ENCODE measurements at regions not wholly inside any gene's neighbourhood (a gene's known extent, or its start where the extent isn't known, plus 50 kb on each side); places are given as distances from the start of the nearest gene placed in this dataset.

GRCh38 chr11:97259884-97260283 is 870.1 kb downstream of the JRKL start:
- BruUV-seq (replicated peaks) = no TSS peak
- H2BK20ac ChIP-seq (ENCODE audit: low read depth, low read length) = no peak overlapping the region
- H3K36me3 ChIP-seq (ENCODE audit: control insufficient read depth, insufficient read depth, low read length) = no peaks in the 10 kb centered on the region
- H2AFZ ChIP-seq (replicated peaks; ENCODE audit: low read length, poor library complexity) = no peak overlapping the region
- intact Hi-C loops (cut with micrococcal nuclease) (no loop called here), in situ Hi-C loops (cut with MboI; ENCODE audit: low sequenced_read_pairs) (no loop called here), dilution Hi-C loops (cut with HindIII; ENCODE audit: low sequenced_read_pairs, unreplicated experiment) (no loop called here)
- ATAC-seq (ENCODE audit: low read depth) (no peak), DNase-seq (no peak)
- H3K56ac ChIP-seq (ENCODE audit: extremely low read depth, insufficient read depth, low read length) = no peak overlapping the region
- H3K14ac ChIP-seq (replicated peaks; ENCODE audit: low read depth, low read length) = no peak overlapping the region
- WGBS, 2 experiments (ENCODE audit: extremely low coverage in 2 of 2, insufficient read length in 1 of 2) = no CpG with 5 or more reads among the region's 3 CpGs
- no peak overlapping the region for H4K8ac ChIP-seq (ENCODE audit: low read depth in 2 of 2, low read length in 2 of 2)
- H3K79me1 ChIP-seq (ENCODE audit: low read depth in 1 of 2, low read length in 2 of 2) = no peaks in the 10 kb centered on the region
- H3K9ac ChIP-seq (ENCODE audit: low read depth, low read length) = no peak overlapping the region
- peaks cover 7% of the 10 kb centered on the region for H3K9me3 ChIP-seq (ENCODE audit: control insufficient read depth, insufficient read depth, low read length)
- no peak overlapping the region for H3K4me2 ChIP-seq (ENCODE audit: low read depth, low read length)
- no peaks in the 10 kb centered on the region for H3K9me1 ChIP-seq (ENCODE audit: insufficient read depth, low read length)
- H4K20me1 ChIP-seq (ENCODE audit: insufficient read depth, low read length) = no peaks in the 10 kb centered on the region
- H2BK5ac ChIP-seq (ENCODE audit: low read depth, low read length, poor library complexity, severe bottlenecking) = no peak overlapping the region
- H4K5ac ChIP-seq (ENCODE audit: low read depth, low read length) = no peak overlapping the region
- H2AK9ac ChIP-seq (replicated peaks; ENCODE audit: low read depth, low read length, poor library complexity) = no peak overlapping the region
- H3K27ac ChIP-seq (ENCODE audit: insufficient read depth, low read length) = no peak overlapping the region
- H3K27me3 ChIP-seq (ENCODE audit: control insufficient read depth, insufficient read depth, low read length) = no peaks in the 10 kb centered on the region
- H3K23ac ChIP-seq (ENCODE audit: low read depth, low read length) = no peak overlapping the region
- no peak overlapping the region for H4K91ac ChIP-seq (ENCODE audit: insufficient read depth, low read depth, low read length)
- ChIA-PET CTCF (no interaction called here), POLR2A (ENCODE audit: unreplicated experiment) (no interaction called here)
- no peak for TF ChIP-seq CHD1 (IDR thresholded peaks at IDR 0.05; ENCODE audit: low read depth, low read length)
- TF ChIP-seq FOS (IDR thresholded peaks at IDR 0.05; ENCODE audit: low read depth, low read length) = no peak
- no peak for TF ChIP-seq MAZ (IDR thresholded peaks at IDR 0.05; ENCODE audit: borderline replicate concordance, low read depth, low read length)
- no peak for TF ChIP-seq NFE2L2 (IDR thresholded peaks at IDR 0.05; ENCODE audit: low read depth, low read length)
- TF ChIP-seq RAD21 (IDR thresholded peaks at IDR 0.05; ENCODE audit: low read length) = no peak
- TF ChIP-seq CTCF (conservative IDR thresholded peaks at IDR 0.05; ENCODE audit: low read depth, low read length) = no peak
- TF ChIP-seq MAFK (IDR thresholded peaks at IDR 0.05; ENCODE audit: low read depth, low read length) = no peak
- TF ChIP-seq CEBPB (IDR thresholded peaks at IDR 0.05; ENCODE audit: low read depth, low read length) = no peak
- TF ChIP-seq BHLHE40 (IDR thresholded peaks at IDR 0.05; ENCODE audit: low read depth, low read length) = no peak
- TF ChIP-seq POLR2A (IDR thresholded peaks at IDR 0.05; ENCODE audit: low read depth, low read length) = no peak
- TF ChIP-seq USF2 (IDR thresholded peaks at IDR 0.05; ENCODE audit: low read depth, low read length) = no peak
- no peak for TF ChIP-seq SMC3 (IDR thresholded peaks at IDR 0.05; ENCODE audit: low read depth, low read length)
- no peak for TF ChIP-seq RCOR1 (IDR thresholded peaks at IDR 0.05; ENCODE audit: insufficient replicate concordance, low read length)
- no peak for TF ChIP-seq MXI1 (IDR thresholded peaks at IDR 0.05; ENCODE audit: borderline replicate concordance, low read depth, low read length)
- no peak for TF ChIP-seq RFX5 (IDR thresholded peaks at IDR 0.05; ENCODE audit: low read depth, low read length)
- no peak for TF ChIP-seq ELK1 (IDR thresholded peaks at IDR 0.05; ENCODE audit: borderline replicate concordance, low read depth, low read length)
- no peak overlapping the region for H3K18ac ChIP-seq (ENCODE audit: low read depth, low read length)
- no peaks in the 10 kb centered on the region for H3K4me1 ChIP-seq (ENCODE audit: control insufficient read depth, insufficient read depth, low read length)
- H2BK15ac ChIP-seq (ENCODE audit: low read depth, low read length) = no peak overlapping the region
- no peak overlapping the region for H3K4me3 ChIP-seq (ENCODE audit: insufficient read depth, low read depth, low read length)
- H2BK120ac ChIP-seq (ENCODE audit: low read depth, low read length) = no peak overlapping the region
- H2AK5ac ChIP-seq (ENCODE audit: low read depth, low read length) = no peak overlapping the region
- no peak overlapping the region for H3K4ac ChIP-seq (ENCODE audit: low read depth, low read length)

Data from IMR-90 (cell line).